ENCODE measurements at regions not wholly inside any gene's neighbourhood (a gene's known extent, or its start where the extent isn't known, plus 50 kb on each side); places are given as distances from the start of the nearest gene placed in this dataset.
"Not testable (repeated sequence)": the region's sequence is repeated elsewhere in the genome, so short reads cannot be mapped to it uniquely, and the experiment has no call there.

GRCh38 chrX:470686-471085, 84.0 kb upstream of the PPP2R3B start (continued):
- no peak for TF ChIP-seq MEF2A (IDR thresholded peaks at IDR 0.05; ENCODE audit: borderline replicate concordance, low read depth)

DNA sequence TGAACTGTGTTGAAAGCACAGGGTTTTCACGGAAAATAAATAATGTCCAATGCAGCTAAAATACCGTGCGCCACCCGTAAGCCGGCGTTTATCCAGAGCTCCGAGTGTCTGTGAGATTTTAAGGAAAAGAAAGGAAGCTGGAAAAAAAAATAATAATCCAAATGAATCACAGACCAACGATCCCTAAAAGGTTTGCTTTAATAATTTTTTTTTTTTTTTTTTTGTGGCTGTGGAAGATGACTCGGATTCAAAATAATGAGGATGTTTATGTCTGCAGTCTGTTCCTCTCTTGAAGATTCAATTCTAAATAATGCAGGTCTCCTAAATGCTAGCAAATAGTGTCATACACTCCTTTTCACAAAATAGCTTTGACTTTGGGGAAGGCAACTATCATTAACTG, 84.6 kb upstream of the PPP2R3B start:
- no peak overlapping the region for H3K9ac ChIP-seq
- CTCF ChIA-PET = no interaction called here
- H3K4me3 ChIP-seq (ENCODE audit: low read depth in 2 of 2, low read length in 1 of 2) = no peak overlapping the region

DNA sequence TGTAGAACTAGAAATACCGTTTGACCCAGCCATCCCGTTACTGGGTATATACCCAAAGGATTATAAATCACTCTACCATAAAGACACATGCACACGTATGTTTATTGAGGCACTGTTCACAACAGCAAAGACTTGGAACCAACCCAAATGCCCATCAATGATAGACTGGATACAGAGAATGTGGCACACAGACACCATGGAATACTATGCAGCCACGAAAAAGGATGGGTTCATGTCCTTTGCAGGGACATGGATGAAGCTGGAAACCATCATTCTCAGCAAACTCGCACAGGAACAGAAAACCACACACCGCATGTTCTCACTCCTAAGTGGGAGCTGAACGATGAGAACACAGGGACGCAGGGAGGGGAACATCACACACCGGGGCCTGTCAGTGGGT, 85.6 kb upstream of the PPP2R3B start:
- H3K9ac ChIP-seq; POLR2A ChIA-PET; H3K79me2 ChIP-seq (ENCODE audit: insufficient read depth); H3K4me2 ChIP-seq; H3K4me1 ChIP-seq (ENCODE audit: control insufficient read depth in 1 of 2, insufficient read depth in 2 of 2, low read depth in 1 of 2, low read length in 1 of 2); H3F3A ChIP-seq (replicated peaks; ENCODE audit: insufficient read depth); H3K4me3 ChIP-seq (ENCODE audit: low read depth in 2 of 2, low read length in 1 of 2); H2AFZ ChIP-seq (ENCODE audit: low read depth); H3K9me2 ChIP-seq; H4K20me1 ChIP-seq (ENCODE audit: insufficient read depth); H3K9me3 ChIP-seq; H3K27ac ChIP-seq (ENCODE audit: low read depth in 2 of 2, low read length in 1 of 2); CTCF ChIA-PET; DNase-seq; H3K36me3 ChIP-seq (replicated peaks in 1 of 2; ENCODE audit: control insufficient read depth in 1 of 2, insufficient read depth in 2 of 2, low read length in 1 of 2): not testable (repeated sequence)
- peaks cover 32% of the 10 kb centered on the region for H3K27me3 ChIP-seq (ENCODE audit: insufficient read depth)
- WGBS (ENCODE audit: low lambda C conversion rate) = 35% methylated on average over 9 of the region's 9 CpGs

More for the DNA sequence above, 84.6 kb upstream of the PPP2R3B start:
- DNase-seq = no peak
- H3K4me2 ChIP-seq = peak overlapping the region; percentile 25; the same call in 1 of the 2 replicates
- no peak overlapping the region for H2AFZ ChIP-seq (ENCODE audit: low read depth)
- no peaks in the 10 kb centered on the region for H3K9me3 ChIP-seq
- H3F3A ChIP-seq (replicated peaks; ENCODE audit: insufficient read depth) = no peaks in the 10 kb centered on the region
- no peaks in the 10 kb centered on the region for H3K36me3 ChIP-seq (replicated peaks in 1 of 2; ENCODE audit: control insufficient read depth in 1 of 2, insufficient read depth in 2 of 2, low read length in 1 of 2)
- no peaks in the 10 kb centered on the region for H3K9me2 ChIP-seq
- no peaks in the 10 kb centered on the region for H4K20me1 ChIP-seq (ENCODE audit: insufficient read depth)
- H3K27me3 ChIP-seq (ENCODE audit: insufficient read depth) = peaks cover 23% of the 10 kb centered on the region
- H3K27ac ChIP-seq (ENCODE audit: low read depth in 2 of 2, low read length in 1 of 2) = no peak overlapping the region
- POLR2A ChIA-PET = no interaction called here
- no peak for TF ChIP-seq TAF1 (IDR thresholded peaks at IDR 0.05; ENCODE audit: borderline replicate concordance, low read depth, low read length)
- no peak for TF ChIP-seq IRF3 (IDR thresholded peaks at IDR 0.05; ENCODE audit: low read depth, low read length)
- TF ChIP-seq RAD21 (IDR thresholded peaks at IDR 0.05; ENCODE audit: low read length) = no peak
- TF ChIP-seq MEF2A (IDR thresholded peaks at IDR 0.05; ENCODE audit: borderline replicate concordance, low read depth) = no peak
- TF ChIP-seq, protein P1, sequence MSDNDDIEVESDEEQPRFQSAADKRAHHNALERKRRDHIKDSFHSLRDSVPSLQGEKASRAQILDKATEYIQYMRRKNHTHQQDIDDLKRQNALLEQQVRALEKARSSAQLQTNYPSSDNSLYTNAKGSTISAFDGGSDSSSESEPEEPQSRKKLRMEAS (IDR thresholded peaks at IDR 0.05; ENCODE audit: low read depth) = no peak
- no peak for TF ChIP-seq EP300 (IDR thresholded peaks at IDR 0.05; ENCODE audit: borderline replicate concordance in 1 of 2, low read depth in 1 of 2, low read length in 1 of 2)
- no peak for TF ChIP-seq SMC3 (IDR thresholded peaks at IDR 0.05; ENCODE audit: low read depth, low read length)
- no peak for TF ChIP-seq SIN3A (IDR thresholded peaks at IDR 0.05; ENCODE audit: borderline replicate concordance, low read depth, low read length)
- no peak for TF ChIP-seq CHD2 (IDR thresholded peaks at IDR 0.05; ENCODE audit: low read length, partially characterized antibody)
- WGBS (ENCODE audit: low lambda C conversion rate) = 17% methylated on average over 9 of the region's 9 CpGs
- no peaks in the 10 kb centered on the region for H3K4me1 ChIP-seq (ENCODE audit: control insufficient read depth in 1 of 2, insufficient read depth in 2 of 2, low read depth in 1 of 2, low read length in 1 of 2)
- no peaks in the 10 kb centered on the region for H3K79me2 ChIP-seq (ENCODE audit: insufficient read depth)
